Esophagus squamous epithelium (tissue), 5 donors: ENCODE measurements at regions not wholly inside any gene's neighbourhood (a gene's known extent, or its start where the extent isn't known, plus 50 kb on each side); places are given as distances from the start of the nearest gene placed in this dataset.
"Not testable (repeated sequence)": the region's sequence is repeated elsewhere in the genome, so short reads cannot be mapped to it uniquely, and the experiment has no call there.

Experiments used
- DNase-seq: peaks from one replicate; lab custom pipeline; 2025; lab: John Stamatoyannopoulos, UW
- H3K27ac ChIP-seq, 4 donors: fragments of 200-600 bp; sonication (generic); one replicate each; pipeline ENCODE4 v1.5.1; 2016 to 2019; ENCODE audit warnings: mild to moderate bottlenecking in 1 of 4
- H3K27me3 ChIP-seq, 4 donors: fragments of 200-600 bp; sonication (generic); 1 replicate in 3 of 4; 2 replicates in 1 of 4; pipeline versions ENCODE4 v1.5.1 to v1.6.0; 2017 to 2021; ENCODE audit warnings: antibody characterized with exemption in 1 of 4
- H3K36me3 ChIP-seq, 3 donors: fragments of 200-600 bp; sonication (generic); one replicate each; pipeline ENCODE4 v1.5.1; 2016 to 2019
- H3K4me1 ChIP-seq, 3 donors: fragments of 200-600 bp; sonication (generic); one replicate each; pipeline ENCODE4 v1.5.1; 2017 to 2019
- H3K4me3 ChIP-seq, 4 donors: fragments of 200-600 bp; sonication (generic); 1 replicate in 3 of 4; 2 replicates in 1 of 4; pipeline ENCODE4 v1.5.1; 2016 to 2019; ENCODE audit warnings: mild to moderate bottlenecking in 2 of 4, moderate library complexity in 1 of 4
- H3K9me3 ChIP-seq, 3 donors: fragments of 200-600 bp; sonication (generic); one replicate each; pipeline ENCODE4 v1.5.1; 2016 to 2019
- CTCF ChIP-seq, 6 experiments: fragments of 450-650 bp in 4 of 6; fragments of 200-600 bp in 2 of 6; sonication (generic) in 2 of 6; IDR thresholded peaks; one replicate each; pipeline ENCODE4 v1.5.1; 2016 to 2019; ENCODE audit warnings: antibody characterized with exemption in 6 of 6, mild to moderate bottlenecking in 4 of 6, moderate library complexity in 4 of 6
- POLR2A ChIP-seq, 4 donors: fragments of 450-650 bp; IDR thresholded peaks; one replicate each; pipeline ENCODE4 v1.6.1; 2017; ENCODE audit warnings: antibody characterized with exemption in 4 of 4, mild to moderate bottlenecking in 4 of 4, moderate library complexity in 3 of 4
- WGBS, 2 donors: methylation state at CpG; one replicate each; pipeline ENCODE4 v1.1.5; 2018; 5-methylcytosine and 5-hydroxymethylcytosine counted together
- intact Hi-C: fragments of 100-400 bp; cut with DNase I; formaldehyde crosslinking; loops from one replicate; pipeline ENCODE4 v1.15.0; 2022
- donor health status: DM: yes; HTN: yes; CAD: no.

- DNase-seq = no peak
- no peak overlapping the region for H3K27ac ChIP-seq
- H3K4me3 ChIP-seq = no peak overlapping the region
- WGBS, 2 donors = 64 to 74% methylated on average over 1 of the region's 1 CpG
- TF ChIP-seq POLR2A (IDR thresholded peaks at IDR 0.05) (no peak), CTCF (IDR thresholded peaks at IDR 0.05) (no peak)
- H3K9me3 ChIP-seq = peaks cover 0 to 9% (median 5%) of the 10 kb centered on the region in 3 donors
- no peaks in the 10 kb centered on the region for H3K27me3 ChIP-seq
- no peaks in the 10 kb centered on the region for H3K36me3 ChIP-seq
- intact Hi-C loops = no loop called here
- H3K4me1 ChIP-seq = no peaks in the 10 kb centered on the region
Measured at GRCh38 chr13:67916650-67917049, 686.5 kb upstream of the PCDH9 start.

GRCh38 chr13:67914535-67914934, 684.4 kb upstream of the PCDH9 start:
- H3K27me3 ChIP-seq = no peaks in the 10 kb centered on the region
- no peak overlapping the region for H3K4me3 ChIP-seq
- no peak for DNase-seq
- H3K27ac ChIP-seq = no peak overlapping the region
- intact Hi-C loops = no loop called here
- no peak for TF ChIP-seq POLR2A (IDR thresholded peaks at IDR 0.05)
- no peak for TF ChIP-seq CTCF (IDR thresholded peaks at IDR 0.05)
- H3K9me3 ChIP-seq = peaks cover 0 to 9% (median 5%) of the 10 kb centered on the region in 3 donors
- H3K4me1 ChIP-seq = no peaks in the 10 kb centered on the region
- no peaks in the 10 kb centered on the region for H3K36me3 ChIP-seq
- WGBS, 2 donors = 91 to 98% methylated on average over 9 to 17 of the region's 27 CpGs

GRCh38 chr13:67902960-67903359, 672.8 kb upstream of the PCDH9 start:
- H3K27me3 ChIP-seq, H3K27ac ChIP-seq, H3K36me3 ChIP-seq, intact Hi-C loops, DNase-seq, H3K4me3 ChIP-seq, H3K4me1 ChIP-seq: not testable (repeated sequence)
- H3K9me3 ChIP-seq = peaks cover 0 to 13% (median 0%) of the 10 kb centered on the region in 3 donors
- 66 to 79% methylated on average over 6 to 8 of the region's 8 CpGs for WGBS, 2 donors

- WGBS, 2 donors = 61 to 67% methylated on average over 1 of the region's 1 CpG
- H3K9me3 ChIP-seq = peaks cover 0 to 17% (median 11%) of the 10 kb centered on the region in 3 donors
- H3K36me3 ChIP-seq = no peaks in the 10 kb centered on the region
- H3K4me3 ChIP-seq = no peak overlapping the region
- intact Hi-C loops = no loop called here
- H3K27me3 ChIP-seq = no peaks in the 10 kb centered on the region
- no peak overlapping the region for H3K27ac ChIP-seq
- TF ChIP-seq CTCF (IDR thresholded peaks at IDR 0.05) (no peak), POLR2A (IDR thresholded peaks at IDR 0.05) (no peak)
- H3K4me1 ChIP-seq = no peaks in the 10 kb centered on the region
- DNase-seq = no peak
Measured at GRCh38 chr13:67880916-67881315, 650.8 kb upstream of the PCDH9 start.

- no peak for DNase-seq
- Histone ChIP-seq H3K4me1 (no peaks in the 10 kb centered on the region), H3K9me3 (peaks cover 0 to 17% (median 11%) of the 10 kb centered on the region in 3 donors), H3K27ac (no peak overlapping the region), H3K4me3 (no peak overlapping the region), H3K27me3 (no peaks in the 10 kb centered on the region), H3K36me3 (no peaks in the 10 kb centered on the region)
- intact Hi-C loops = no loop called here
- 79 to 85% methylated on average over 2 of the region's 8 CpGs for WGBS, 2 donors
- no peak for TF ChIP-seq POLR2A (IDR thresholded peaks at IDR 0.05)
- no peak for TF ChIP-seq CTCF (IDR thresholded peaks at IDR 0.05)
Measured at GRCh38 chr13:67878376-67878775, 648.2 kb upstream of the PCDH9 start.

GRCh38 chr13:67877031-67877430, 646.9 kb upstream of the PCDH9 start:
- no peak for DNase-seq
- Histone ChIP-seq H3K27ac (no peak overlapping the region), H3K36me3 (no peaks in the 10 kb centered on the region), H3K9me3 (peaks cover 0 to 17% (median 11%) of the 10 kb centered on the region in 3 donors), H3K4me1 (no peaks in the 10 kb centered on the region), H3K27me3 (no peaks in the 10 kb centered on the region), H3K4me3 (no peak overlapping the region)
- TF ChIP-seq CTCF (IDR thresholded peaks at IDR 0.05) (no peak), POLR2A (IDR thresholded peaks at IDR 0.05) (no peak)
- 67 to 100% methylated on average over 1 to 3 of the region's 5 CpGs for WGBS, 2 donors
- intact Hi-C loops = no loop called here
